Liver (tissue), 3 donors: ENCODE measurements at regions not wholly inside any gene's neighbourhood (a gene's known extent, or its start where the extent isn't known, plus 50 kb on each side); places are given as distances from the start of the nearest gene placed in this dataset.

Experiments used
- ATF3 ChIP-seq: IDR thresholded peaks from 2 replicates; pipeline ENCODE4 v1.6.1; 2016; ENCODE audit warnings: antibody characterized with exemption
- CTCF ChIP-seq: fragments of 150-350 bp; IDR thresholded peaks from 2 replicates; pipeline ENCODE4 v1.5.1; 2017; ENCODE audit warnings: improper control_type of control experiment, low read depth, low read length; ENCODE audit not compliant: missing input control
- EGR1 ChIP-seq, 2 donors: IDR thresholded peaks; 2 replicates each; pipeline ENCODE4 v1.6.1; 2016 to 2018; ENCODE audit warnings: antibody characterized with exemption in 2 of 2, low read depth in 2 of 2
- JUND ChIP-seq, 2 donors: IDR thresholded peaks; 2 replicates each; pipeline ENCODE4 v1.6.1; 2016; ENCODE audit warnings: antibody characterized with exemption in 2 of 2
- TAF1 ChIP-seq: conservative IDR thresholded peaks from 2 replicates; pipeline ENCODE4 v1.6.1; 2016; ENCODE audit warnings: antibody characterized with exemption, mild to moderate bottlenecking
- donor health status: healthy.
- donor health status: healthy.

- no peak for TF ChIP-seq CTCF
- no peak for TF ChIP-seq JUND (IDR thresholded peaks at IDR 0.05)
- no peak for TF ChIP-seq TAF1
- no peak for TF ChIP-seq EGR1 (IDR thresholded peaks at IDR 0.05; ENCODE audit: low read depth in 2 of 2)
- no peak for TF ChIP-seq ATF3
These were observed 82.5 kb upstream of the EPB41L3 start for GRCh38 chr18:5626130-5626880.
